Activated T-cell treated with anti-CD3 and anti-CD28 coated beads for 24 hours (primary cell): ENCODE measurements at regions not wholly inside any gene's neighbourhood (a gene's known extent, or its start where the extent isn't known, plus 50 kb on each side); places are given as distances from the start of the nearest gene placed in this dataset.
"Not testable (repeated sequence)": the region's sequence is repeated elsewhere in the genome, so short reads cannot be mapped to it uniquely, and the experiment has no call there.

Experiments used
- DNase-seq: peaks from one replicate; pipeline ENCODE4 v3.0.0-alpha.2; 2020; ENCODE audit warnings: low read depth

DNA sequence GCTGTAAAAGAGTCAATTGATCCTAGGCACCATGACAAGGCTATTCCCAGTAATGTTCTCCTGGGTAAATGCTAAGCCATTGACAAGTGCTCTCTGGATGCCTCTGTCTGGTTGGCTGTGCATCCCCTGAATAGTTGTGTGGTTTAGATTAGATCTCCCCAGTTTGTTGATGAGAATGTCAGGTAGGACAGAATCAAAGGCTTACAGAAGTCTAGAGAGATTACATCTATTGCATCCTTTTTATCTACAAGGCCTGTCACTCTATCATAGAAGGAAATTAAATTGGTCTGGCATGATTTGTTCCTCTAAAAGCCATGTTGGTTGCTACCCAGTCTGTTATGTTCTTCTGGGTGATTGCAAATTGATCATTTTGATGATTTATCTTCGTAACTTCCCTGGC lies 548.3 kb downstream of the GATA3 start:
- no peak for DNase-seq

DNA sequence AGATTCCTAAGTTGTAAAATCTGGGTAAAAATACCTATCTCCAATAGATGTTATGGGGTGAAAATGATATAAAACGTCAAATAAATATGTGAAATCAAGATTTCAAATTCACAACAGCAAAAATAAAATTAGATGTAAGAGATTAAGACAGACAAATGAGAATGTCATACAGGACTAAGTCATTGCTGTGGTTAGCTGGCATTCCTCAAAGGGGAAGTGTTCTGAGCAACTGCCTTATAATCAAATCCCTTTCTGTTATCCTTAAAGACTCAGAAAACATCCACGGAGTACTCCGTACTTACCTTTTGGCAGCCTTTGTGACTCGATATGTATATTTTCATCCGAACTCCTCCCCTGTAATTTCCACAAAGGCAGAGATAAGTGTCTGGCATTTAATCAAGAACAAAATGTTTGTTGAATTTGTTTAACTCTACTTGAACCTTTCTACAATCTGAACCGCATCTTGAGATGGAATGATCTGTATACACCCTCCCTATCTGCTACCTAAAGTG lies 559.6 kb downstream of the GATA3 start:
- DNase-seq, result no peak

DNA sequence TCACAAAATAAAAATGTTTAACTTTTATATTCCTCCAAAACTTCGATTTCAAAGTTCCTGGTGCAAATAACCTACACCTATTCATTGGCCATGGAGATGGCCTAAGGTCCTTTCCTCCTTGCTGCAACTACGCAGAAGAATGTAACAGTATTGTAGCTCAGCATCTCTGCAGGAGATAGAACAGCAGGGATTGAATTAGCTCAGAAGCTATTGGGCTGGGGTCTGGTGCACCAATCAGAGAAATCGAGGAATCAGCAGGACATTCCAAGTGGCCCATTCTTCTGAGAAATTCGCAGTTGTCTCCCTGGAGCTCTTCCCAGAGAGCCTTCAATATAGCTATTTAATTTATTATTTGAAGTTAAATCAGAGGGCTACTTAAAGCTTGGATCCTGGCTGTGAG lies 560.6 kb downstream of the GATA3 start:
- no peak for DNase-seq

DNA sequence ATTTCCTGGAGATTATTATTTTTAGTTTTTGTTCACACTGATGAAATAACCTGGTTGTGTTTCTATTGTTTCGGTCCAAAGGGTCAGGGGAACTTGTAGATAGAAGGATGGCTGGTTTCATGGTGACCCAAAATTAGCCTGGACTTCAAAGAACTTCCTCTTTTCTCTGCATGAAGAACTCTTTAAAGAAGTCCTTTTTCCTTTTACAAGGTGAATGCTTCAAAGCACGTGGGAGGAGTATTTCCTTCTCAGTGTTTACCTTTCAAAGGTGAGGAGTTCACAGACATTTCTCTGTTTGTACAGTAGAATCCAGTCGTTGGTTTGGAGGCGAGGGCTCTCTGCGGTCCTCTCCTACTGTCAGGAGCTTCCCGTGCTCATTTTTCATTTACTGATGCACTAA lies 561.7 kb downstream of the GATA3 start:
- no peak for DNase-seq

DNA sequence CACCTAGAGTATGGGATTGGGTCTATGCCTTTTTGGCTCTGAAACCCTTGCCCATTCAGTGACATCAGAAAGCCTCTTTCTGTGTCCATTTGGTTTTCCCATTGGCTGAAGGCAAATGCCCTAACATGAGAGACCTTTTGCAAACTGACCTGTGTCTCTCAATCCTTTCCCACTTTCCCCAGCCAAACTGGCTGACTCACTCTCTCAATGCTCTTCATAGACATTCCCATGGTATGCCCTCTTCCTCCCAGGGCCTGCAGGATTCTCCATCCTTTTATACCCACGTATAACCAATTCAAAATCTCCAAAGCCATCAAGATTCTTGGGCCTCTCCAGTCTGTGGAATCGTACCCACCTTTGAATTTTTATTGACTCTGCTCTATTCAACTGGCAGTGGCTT lies 563.3 kb downstream of the GATA3 start:
- DNase-seq, result no peak

DNA sequence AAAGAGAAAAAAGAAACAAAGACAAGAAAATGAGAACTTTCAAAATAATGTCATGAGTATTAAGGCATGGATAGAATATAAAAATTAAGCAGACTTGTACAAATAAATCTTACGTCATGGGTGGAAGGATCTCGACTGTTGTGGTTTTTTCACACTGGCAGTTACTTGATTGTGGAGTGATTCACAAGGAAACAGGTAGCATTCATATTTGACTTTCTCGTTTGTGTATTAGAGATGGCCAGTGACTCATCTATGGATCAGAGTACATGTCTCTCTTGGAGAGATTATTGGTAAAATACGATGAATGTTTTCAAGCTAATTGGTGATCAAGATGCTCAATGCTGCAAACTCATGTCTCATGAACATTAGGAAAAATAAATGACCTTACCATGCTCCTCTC lies 564.3 kb downstream of the GATA3 start:
- no peak for DNase-seq

- no peak for DNase-seq
Observed at GRCh38 chr10:8628351-8628750, 573.9 kb downstream of the GATA3 start.

- DNase-seq, result no peak
Observed at GRCh38 chr10:8633909-8634308, 579.4 kb downstream of the GATA3 start.

- no peak for DNase-seq
Observed at GRCh38 chr10:8636371-8636770, 581.9 kb downstream of the GATA3 start.

GRCh38 chr10:8637640-8638039 lies 583.2 kb downstream of the GATA3 start:
- DNase-seq, result no peak

- DNase-seq, result no peak
Observed at GRCh38 chr10:8638088-8638672, 583.7 kb downstream of the GATA3 start.

DNA sequence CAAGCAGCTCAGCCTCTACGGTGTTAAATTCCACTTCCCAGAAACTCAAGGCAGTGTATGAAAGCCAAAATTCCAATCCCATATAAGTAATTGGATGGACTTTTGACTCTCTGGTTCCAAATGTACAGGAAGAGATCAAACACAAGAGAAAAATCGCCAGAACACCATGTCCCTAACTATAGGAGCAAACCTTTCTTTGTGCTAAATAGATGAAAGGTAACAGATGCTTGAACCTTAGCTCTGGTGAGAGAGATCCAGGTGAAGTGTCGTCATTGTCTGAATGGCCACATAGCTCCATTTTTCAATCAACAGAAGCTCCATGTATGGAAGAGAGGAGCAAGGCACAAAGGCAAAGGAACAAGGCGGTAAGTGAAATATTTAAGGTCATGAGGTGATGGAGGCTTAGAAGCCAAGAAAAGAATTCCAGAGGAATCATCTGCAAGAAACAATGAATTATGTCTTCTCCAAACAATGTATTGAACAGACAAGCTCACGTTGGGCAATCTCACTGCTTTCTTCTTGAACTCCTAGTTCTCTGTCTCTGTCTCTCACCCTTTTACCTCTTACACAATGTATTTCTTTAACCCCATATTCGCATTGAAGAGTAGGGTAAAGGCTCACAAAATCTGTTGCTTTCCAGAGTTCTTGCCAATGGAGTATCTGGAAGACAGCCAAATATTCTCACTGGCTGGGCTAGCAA lies 585.1 kb downstream of the GATA3 start:
- no peak for DNase-seq

GRCh38 chr10:8640301-8640700 lies 585.8 kb downstream of the GATA3 start:
- no peak for DNase-seq

- DNase-seq, result no peak
Observed at GRCh38 chr10:8640878-8641277, 586.4 kb downstream of the GATA3 start.

DNA sequence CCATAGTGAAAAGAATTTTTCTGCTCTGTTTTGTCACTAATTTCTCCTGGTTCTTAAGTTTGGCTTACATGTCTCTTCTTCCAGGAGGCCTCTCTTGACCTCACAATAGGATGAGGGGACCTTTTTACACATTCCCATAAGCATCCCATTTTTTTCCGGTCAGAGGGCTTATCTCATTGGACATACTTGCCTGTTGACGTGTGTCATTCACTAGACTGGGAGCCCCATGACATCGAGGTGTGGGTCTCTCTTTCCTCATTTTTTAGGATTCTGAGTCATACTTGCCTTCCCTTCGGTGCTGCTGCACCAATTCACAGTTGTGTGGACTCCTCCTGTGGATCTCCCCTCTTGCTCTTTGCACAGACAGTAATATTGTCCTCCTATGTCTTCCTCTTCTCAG lies 601.8 kb downstream of the GATA3 start:
- no peak for DNase-seq

GRCh38 chr10:8659982-8660381 lies 605.5 kb downstream of the GATA3 start:
- DNase-seq, result no peak

DNA sequence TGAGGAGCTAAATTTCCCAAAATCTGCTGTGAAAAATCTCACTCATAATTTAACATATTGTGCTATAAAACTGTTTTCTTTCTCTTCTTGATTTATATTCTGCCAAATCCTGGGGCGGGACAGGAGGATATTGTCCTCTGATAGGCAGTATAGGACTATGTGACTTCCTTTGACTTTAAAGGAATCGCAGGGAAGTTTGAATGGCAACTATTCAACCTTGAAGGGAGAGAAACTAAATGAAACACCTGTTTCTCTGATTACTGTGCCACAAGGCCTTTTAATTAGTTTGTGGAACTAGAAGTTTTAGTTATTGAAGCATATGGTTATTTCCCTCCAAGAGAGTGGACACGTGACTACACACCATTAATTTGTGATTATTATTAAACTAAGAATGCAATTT lies 607.4 kb downstream of the GATA3 start:
- DNase-seq, result no peak

DNA sequence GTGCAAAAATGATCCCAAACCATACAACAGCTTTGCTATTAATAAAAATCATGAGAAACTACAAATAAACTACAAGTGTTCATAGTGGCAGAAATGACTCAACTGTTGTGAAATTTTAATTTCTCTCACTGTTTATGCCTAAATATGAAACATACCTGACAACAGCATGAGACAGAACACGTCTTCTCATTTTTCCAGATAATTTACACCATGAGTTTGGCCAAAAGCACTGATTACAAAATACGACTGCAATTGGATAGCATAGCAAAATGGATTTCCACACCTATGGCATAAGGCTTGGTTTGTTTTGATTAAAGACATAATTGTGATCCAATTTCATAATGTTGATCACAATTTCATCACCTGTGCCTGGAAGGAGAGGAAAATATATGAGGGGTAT lies 608.6 kb downstream of the GATA3 start:
- no peak for DNase-seq

GRCh38 chr10:8665322-8665721 lies 610.8 kb downstream of the GATA3 start:
- no peak for DNase-seq

GRCh38 chr10:8670461-8670860 lies 616.0 kb downstream of the GATA3 start:
- DNase-seq, result no peak

- no peak for DNase-seq
Observed at GRCh38 chr10:8674230-8674629, 619.7 kb downstream of the GATA3 start.

DNA sequence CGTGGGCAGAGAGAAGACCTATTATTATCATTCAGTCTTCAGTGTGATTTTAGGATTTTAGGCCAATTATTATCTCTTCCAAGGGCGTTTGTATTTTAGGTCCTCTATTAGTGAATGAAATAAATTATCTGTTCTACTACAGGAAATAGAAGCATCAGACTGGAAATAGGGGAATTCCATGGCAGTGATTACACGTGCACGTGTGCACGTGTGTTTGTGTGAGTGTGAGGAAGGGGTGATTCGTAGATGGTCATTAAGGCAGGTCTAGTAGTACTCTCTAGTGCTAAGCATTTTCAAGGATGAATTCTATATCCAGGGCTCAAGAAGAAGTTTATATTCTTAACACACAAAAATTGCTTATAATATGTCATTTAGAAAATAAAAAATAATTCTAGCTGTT lies 623.2 kb downstream of the GATA3 start:
- DNase-seq, result no peak

DNA sequence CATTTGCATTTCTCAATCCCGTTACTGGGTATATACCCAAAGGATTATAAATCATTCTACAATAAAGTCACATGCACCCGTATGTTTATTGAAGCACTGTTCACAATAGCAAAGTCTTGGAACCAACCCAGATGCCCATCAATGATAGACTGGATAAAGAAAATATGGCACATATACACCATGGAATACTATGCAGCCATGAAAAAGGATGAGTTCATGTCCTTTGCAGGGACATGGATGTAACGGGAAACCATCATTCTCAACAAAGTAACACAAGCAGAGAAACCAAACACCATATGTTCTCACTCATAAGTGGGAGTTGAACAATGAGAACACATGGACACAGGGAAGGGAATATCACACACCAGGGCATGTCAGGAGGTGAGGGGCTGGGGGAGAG lies 630.4 kb downstream of the GATA3 start:
- not testable (repeated sequence) for DNase-seq

DNA sequence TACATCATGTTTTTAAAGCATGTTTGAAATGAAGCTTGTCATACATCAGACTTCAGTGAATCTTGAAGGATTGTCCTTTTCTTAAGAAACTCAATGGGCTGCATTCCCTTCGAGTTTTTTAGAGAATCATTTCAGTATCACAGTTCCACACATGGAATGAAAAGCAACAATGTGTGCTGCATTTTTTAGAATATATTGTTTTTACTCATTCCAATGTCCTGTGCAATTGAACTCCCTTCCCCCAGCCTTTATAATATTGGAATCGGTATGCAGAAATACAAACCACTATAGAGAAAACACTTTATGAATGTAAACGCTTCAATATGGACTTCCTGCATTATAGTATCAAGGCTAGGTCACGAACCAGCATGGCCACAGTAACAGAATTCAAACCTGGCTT lies 634.4 kb downstream of the GATA3 start:
- DNase-seq, result no peak
